HG03280 (cell line): ENCODE measurements at regions not wholly inside any gene's neighbourhood (a gene's known extent, or its start where the extent isn't known, plus 50 kb on each side); places are given as distances from the start of the nearest gene placed in this dataset.
"Not testable (repeated sequence)": the region's sequence is repeated elsewhere in the genome, so short reads cannot be mapped to it uniquely, and the experiment has no call there.

ENCODE experiments used
- ATAC-seq: cut with Tn5 transposase; IDR thresholded peaks from one replicate; pipeline ENCODE4 v1.9.1; 2021; ENCODE audit warnings: mild to moderate bottlenecking, moderate library complexity; ENCODE audit not compliant: unreplicated experiment

DNA sequence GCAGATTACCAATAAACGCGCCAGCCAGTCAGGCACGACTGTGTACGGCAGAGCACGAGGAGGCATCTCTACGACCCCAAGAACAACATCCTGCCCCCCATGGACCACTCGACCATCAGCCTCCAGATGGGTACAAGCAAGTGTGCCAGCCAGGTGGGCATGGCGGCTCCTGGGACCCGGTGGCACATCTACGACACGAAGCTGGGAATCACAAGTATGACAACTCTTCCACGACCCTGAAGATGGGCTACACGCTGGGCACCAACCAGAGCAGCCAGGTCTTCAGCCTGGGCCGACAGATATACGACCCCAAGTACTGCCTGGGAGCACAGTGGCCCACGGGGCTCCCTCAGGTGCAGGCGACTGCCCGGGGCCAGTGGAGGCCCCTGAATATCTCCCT is 217.6 kb downstream of the POTED start:
- ATAC-seq, result no peak

DNA sequence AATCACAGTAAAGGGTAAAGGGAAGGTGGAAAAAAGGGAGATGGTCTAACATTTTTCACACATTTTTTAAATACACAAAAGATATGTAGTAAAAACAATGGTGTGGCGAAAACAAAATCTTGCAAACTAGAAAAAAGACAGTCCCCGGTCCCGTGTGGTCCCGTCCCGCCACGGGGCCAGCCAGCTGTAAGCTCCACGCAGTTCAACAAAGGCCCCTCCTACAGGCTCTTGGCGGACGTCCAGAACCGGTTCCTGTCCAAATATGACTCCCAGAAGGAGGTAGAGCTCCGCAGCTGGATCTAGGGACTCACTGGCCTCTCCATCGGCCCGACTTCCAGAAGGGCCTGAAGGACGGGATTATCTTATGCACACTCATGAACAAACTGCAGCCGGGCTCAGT is 216.9 kb downstream of the POTED start:
- not testable (repeated sequence) for ATAC-seq

- not testable (repeated sequence) for ATAC-seq
Measured at GRCh38 chr21:13825218-13825778, 215.7 kb downstream of the POTED start.

DNA sequence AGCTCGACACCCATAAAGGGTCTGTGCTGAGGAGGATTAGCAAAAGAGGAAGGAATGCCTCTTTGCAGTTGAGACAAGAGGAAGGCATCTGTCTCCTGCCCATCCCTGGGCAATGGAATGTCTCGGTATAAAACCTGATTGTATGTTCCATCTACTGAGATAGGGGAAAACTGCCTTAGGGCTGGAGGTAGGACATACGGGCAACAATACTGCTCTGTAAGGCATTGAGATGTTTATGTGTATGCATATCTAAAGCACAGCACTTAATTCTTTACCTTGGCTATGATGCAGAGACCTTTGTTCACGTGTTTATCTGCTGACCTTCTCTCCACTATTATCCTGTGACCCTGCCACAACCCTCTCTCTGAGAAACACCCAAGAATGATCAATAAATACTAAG is 210.7 kb downstream of the POTED start:
- ATAC-seq, result not testable (repeated sequence)

- not testable (repeated sequence) for ATAC-seq
Measured at GRCh38 chr21:13812191-13812590, 202.6 kb downstream of the POTED start.

- ATAC-seq, result not testable (repeated sequence)
Measured at GRCh38 chr21:13810559-13810958, 201.0 kb downstream of the POTED start.

DNA sequence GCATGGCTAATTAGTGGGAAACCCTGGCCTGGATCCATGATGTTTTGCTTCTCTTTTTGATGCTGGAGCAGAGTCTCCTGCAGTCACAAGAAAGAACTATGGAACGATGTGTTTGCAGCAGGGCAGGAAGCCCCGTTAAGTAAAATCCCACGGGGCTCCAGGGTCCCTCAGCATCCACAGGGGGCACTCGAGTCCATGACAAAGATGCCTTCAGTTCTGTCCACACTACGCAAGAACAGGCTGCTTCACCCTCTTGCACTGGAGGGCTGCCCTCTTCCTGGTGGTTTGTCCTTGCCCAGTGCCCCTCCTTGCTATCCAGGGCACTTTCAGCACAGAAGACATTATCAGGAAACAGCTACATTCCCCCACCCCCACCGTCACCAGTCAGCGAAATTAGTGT is 196.9 kb downstream of the POTED start:
- not testable (repeated sequence) for ATAC-seq

DNA sequence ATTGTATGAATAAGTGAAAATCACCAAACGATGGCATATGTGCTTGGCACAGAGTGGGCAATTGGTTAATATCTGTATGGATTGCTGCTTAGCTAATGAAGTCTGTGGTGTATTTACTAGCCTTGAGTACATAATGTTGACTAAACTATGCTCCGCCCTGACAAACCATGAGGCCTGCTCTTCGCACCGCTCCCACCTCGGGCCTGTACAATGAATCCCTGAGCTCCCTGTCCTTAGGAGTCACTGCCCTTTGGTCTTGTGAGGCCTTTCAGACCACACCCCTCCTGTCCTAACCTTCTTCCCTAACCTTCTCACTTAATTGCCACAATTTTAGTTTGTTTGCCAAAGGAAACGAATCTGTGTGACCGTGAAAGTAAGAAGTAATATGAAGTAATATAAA is 193.2 kb downstream of the POTED start:
- not testable (repeated sequence) for ATAC-seq
